H1 (cell line): ENCODE measurements at regions not wholly inside any gene's neighbourhood (a gene's known extent, or its start where the extent isn't known, plus 50 kb on each side); places are given as distances from the start of the nearest gene placed in this dataset.
"Not testable (repeated sequence)": the region's sequence is repeated elsewhere in the genome, so short reads cannot be mapped to it uniquely, and the experiment has no call there.

Experiments used
- CTCF ChIA-PET: fragments of 300-600 bp; sonication (Branson Sonifier 250); formaldehyde crosslinking; loops from one replicate; lab custom pipeline; 2021; ENCODE audit not compliant: partially characterized antibody; lab: Charles Lee
- POLR2A ChIA-PET: fragments of 300-600 bp; sonication (Branson Sonifier 250); formaldehyde crosslinking; loops from one replicate; lab custom pipeline; 2021; ENCODE audit warnings: inconsistent platforms; ENCODE audit not compliant: partially characterized antibody; lab: Charles Lee
- DNase-seq, 2 experiments: peaks; one replicate each; pipeline versions ENCODE4 v3.0.0 to v3.0.0-alpha.2; 2010 to 2022; ENCODE audit warnings: low spot score in 2 of 2, low read depth in 1 of 2, mixed read lengths in 1 of 2
- FAIRE-seq: peaks from 2 replicates; lab custom pipeline; 2011; peaks lifted over from hg19 to GRCh38; lab: Jason Lieb, UNC
- H2AFZ ChIP-seq: 2 replicates; pipeline ENCODE4 v1.8.1; 2012; ENCODE audit warnings: low read length, inconsistent platforms
- H2AK5ac ChIP-seq: 2 replicates; pipeline ENCODE4 v1.6.1; 2013; ENCODE audit warnings: low read depth, low read length
- H2BK120ac ChIP-seq: replicated peaks from 2 replicates; pipeline ENCODE3; 2013; ENCODE audit warnings: low read depth, low read length, inconsistent platforms
- H2BK12ac ChIP-seq: 2 replicates; pipeline ENCODE4 v1.6.1; 2013; ENCODE audit warnings: low read depth, low read length
- H2BK15ac ChIP-seq: 2 replicates; pipeline ENCODE4 v1.6.1; 2013; ENCODE audit warnings: low read length
- H2BK20ac ChIP-seq: 2 replicates; pipeline ENCODE4 v1.6.1; 2013; ENCODE audit warnings: low read length
- H2BK5ac ChIP-seq: 2 replicates; pipeline ENCODE4 v1.6.1; 2013; ENCODE audit warnings: low read depth, low read length
- H3K14ac ChIP-seq: 2 replicates; pipeline ENCODE4 v1.6.1; 2013; ENCODE audit warnings: inconsistent platforms; ENCODE audit not compliant: insufficient read length
- H3K18ac ChIP-seq: 2 replicates; pipeline ENCODE4 v1.6.1; 2013; ENCODE audit warnings: low read length; ENCODE audit errors: extremely low read depth
- H3K23ac ChIP-seq: 2 replicates; pipeline ENCODE4 v1.6.1; 2013; ENCODE audit warnings: inconsistent platforms; ENCODE audit not compliant: insufficient read length
- H3K23me2 ChIP-seq: 2 replicates; pipeline ENCODE4 v1.6.1; 2013; ENCODE audit warnings: low read depth, low read length
- H3K27ac ChIP-seq: 2 replicates; pipeline ENCODE4 v1.6.1; 2011; ENCODE audit warnings: low read depth, low read length, inconsistent platforms
- H3K27me3 ChIP-seq, 4 experiments: replicated peaks in 1 of 4; 1 replicate in 1 of 4; 2 replicates in 3 of 4; pipeline versions ENCODE4 v1.6.1 to v1.8.1; 2011 to 2013; ENCODE audit warnings: low read length in 3 of 4, mild to moderate bottlenecking in 3 of 4, inconsistent platforms in 2 of 4, mixed read lengths in 2 of 4, moderate library complexity in 1 of 4; ENCODE audit not compliant: control insufficient read depth in 3 of 4, insufficient read depth in 3 of 4; ENCODE audit errors: extremely low read depth in 1 of 4
- H3K36me3 ChIP-seq, 4 experiments: 2 replicates each; pipeline versions ENCODE4 v1.6.1 to v1.8.1; 2011 to 2013; ENCODE audit warnings: mild to moderate bottlenecking in 4 of 4, low read length in 3 of 4, moderate library complexity in 2 of 4, control low read depth in 1 of 4, inconsistent platforms in 1 of 4; ENCODE audit not compliant: insufficient read depth in 4 of 4, control insufficient read depth in 2 of 4
- H3K4ac ChIP-seq: replicated peaks from 2 replicates; pipeline ENCODE3; 2013; ENCODE audit warnings: low read length, low read depth, mixed read lengths, inconsistent platforms; ENCODE audit not compliant: insufficient read length
- H3K4me1 ChIP-seq, 4 experiments: replicated peaks in 1 of 4; 1 replicate in 1 of 4; 2 replicates in 3 of 4; pipeline versions ENCODE4 v1.6.1 to v1.8.1; 2011 to 2013; ENCODE audit warnings: low read length in 3 of 4, inconsistent platforms in 2 of 4, mixed read lengths in 1 of 4; ENCODE audit not compliant: insufficient read depth in 4 of 4, control insufficient read depth in 3 of 4
- H3K4me2 ChIP-seq, 2 experiments: 2 replicates each; pipeline versions ENCODE4 v1.6.1 to v1.8.1; 2011 to 2013; ENCODE audit warnings: low read depth in 2 of 2, low read length in 2 of 2, control low read depth in 1 of 2, inconsistent platforms in 1 of 2, mild to moderate bottlenecking in 1 of 2; ENCODE audit not compliant: insufficient read depth in 1 of 2
- H3K4me3 ChIP-seq, 4 experiments: fragments of 200-600, 300-600 bp in 1 of 4; sonication (generic), shearing (Covaris generic), sonication (Bioruptor Twin) in 1 of 4; 2 replicates each; pipeline versions ENCODE4 v1.5.1 to v1.8.1; 2011 to 2016; ENCODE audit warnings: low read length in 4 of 4, low read depth in 3 of 4, control low read depth in 2 of 4, inconsistent platforms in 2 of 4, mild to moderate bottlenecking in 2 of 4, mixed read lengths in 1 of 4, moderate library complexity in 1 of 4; ENCODE audit not compliant: insufficient read depth in 2 of 4; ENCODE audit errors: extremely low read depth in 1 of 4
- H3K56ac ChIP-seq: replicated peaks from 2 replicates; pipeline ENCODE3; 2013; ENCODE audit warnings: low read depth, mild to moderate bottlenecking, mixed read lengths, low read length, inconsistent platforms; ENCODE audit not compliant: insufficient read length
- H3K79me1 ChIP-seq: 2 replicates; pipeline ENCODE4 v1.6.1; 2013; ENCODE audit warnings: low read depth, low read length, control low read depth
- H3K79me2 ChIP-seq, 2 experiments: 2 replicates each; pipeline versions ENCODE4 v1.6.1 to v1.8.1; 2012 to 2013; ENCODE audit warnings: low read length in 2 of 2, mild to moderate bottlenecking in 2 of 2, inconsistent platforms in 1 of 2; ENCODE audit not compliant: insufficient read depth in 2 of 2, control insufficient read depth in 1 of 2
- H3K9ac ChIP-seq, 4 experiments: replicated peaks in 1 of 4; 1 replicate in 1 of 4; 2 replicates in 3 of 4; pipeline versions ENCODE4 v1.6.1 to v1.8.1; 2011 to 2013; ENCODE audit warnings: low read depth in 3 of 4, low read length in 3 of 4, control low read depth in 2 of 4, mild to moderate bottlenecking in 2 of 4, moderate library complexity in 2 of 4, inconsistent platforms in 1 of 4; ENCODE audit errors: extremely low read depth in 1 of 4
- H3K9me3 ChIP-seq, 2 experiments: 2 replicates each; pipeline versions ENCODE4 v1.6.1 to v1.8.1; 2012 to 2013; ENCODE audit warnings: mild to moderate bottlenecking in 2 of 2, moderate library complexity in 2 of 2, control low read depth in 1 of 2, inconsistent platforms in 1 of 2, low read depth in 1 of 2, low read length in 1 of 2, mixed read lengths in 1 of 2; ENCODE audit not compliant: insufficient read depth in 2 of 2
- H4K20me1 ChIP-seq, 2 experiments: replicated peaks in 1 of 2; 2 replicates each; pipeline versions ENCODE3 to v1.8.1; 2011 to 2013; ENCODE audit warnings: inconsistent platforms in 2 of 2, low read length in 2 of 2, mild to moderate bottlenecking in 1 of 2; ENCODE audit not compliant: insufficient read depth in 2 of 2, control insufficient read depth in 1 of 2
- H4K5ac ChIP-seq: 2 replicates; pipeline ENCODE4 v1.6.1; 2013; ENCODE audit warnings: low read length, low read depth, mixed read lengths, inconsistent platforms; ENCODE audit not compliant: insufficient read length
- H4K8ac ChIP-seq: 2 replicates; pipeline ENCODE4 v1.8.0; 2013; ENCODE audit warnings: mild to moderate bottlenecking, moderate library complexity, low read length, inconsistent platforms; ENCODE audit not compliant: insufficient read depth; ENCODE audit errors: extremely low read depth
- H4K91ac ChIP-seq: replicated peaks from 2 replicates; pipeline ENCODE3; 2013; ENCODE audit warnings: low read length, mixed read lengths, inconsistent platforms; ENCODE audit not compliant: insufficient read length
- CHD1 ChIP-seq: IDR thresholded peaks from 2 replicates; pipeline ENCODE4 v1.6.1; 2012; ENCODE audit warnings: low read depth, low read length, improper control_type of control experiment
- KDM5A ChIP-seq: fragments of 200-600 bp; IDR thresholded peaks from 2 replicates; pipeline ENCODE4 v1.7.1; 2012; ENCODE audit warnings: mild to moderate bottlenecking, low read length, inconsistent platforms, mixed read lengths
- PHF8 ChIP-seq: fragments of 200-600 bp; sonication (generic); conservative IDR thresholded peaks from 2 replicates; pipeline ENCODE4 v1.7.1; 2012; ENCODE audit warnings: low read depth, mild to moderate bottlenecking, inconsistent platforms, low read length, moderate library complexity
- POLR2A ChIP-seq, 2 experiments: IDR thresholded peaks; 1 replicate in 1 of 2; 2 replicates in 1 of 2; pipeline ENCODE4 v1.6.1; 2011; ENCODE audit warnings: low read depth in 2 of 2, low read length in 2 of 2, mild to moderate bottlenecking in 2 of 2; ENCODE audit errors: control extremely low read depth in 1 of 2
- SP4 ChIP-seq: IDR thresholded peaks from 2 replicates; pipeline ENCODE4 v1.6.1; 2012; ENCODE audit warnings: low read length, inconsistent platforms
- WGBS, 2 experiments: shearing (Covaris generic) in 1 of 2; methylation state at CpG; one replicate each; pipeline versions ENCODE4 v1.1.6 to v1.1.7; 2013 to 2015; ENCODE audit warnings: low lambda C conversion rate in 2 of 2, mixed read lengths in 2 of 2, inconsistent platforms in 1 of 2, low coverage in 1 of 2, missing lambda C conversion rate in 1 of 2; ENCODE audit not compliant: insufficient replicate concordance in 2 of 2, insufficient coverage in 1 of 2, insufficient read length in 1 of 2; ENCODE audit errors: extremely low coverage in 1 of 2, missing lambda C conversion rate in 1 of 2; 5-methylcytosine and 5-hydroxymethylcytosine counted together

GRCh38 chr7:3146571-3147226 is 103.0 kb upstream of the CARD11 start (continued):
- no peak for TF ChIP-seq POLR2A (IDR thresholded peaks at IDR 0.05; ENCODE audit: control extremely low read depth in 1 of 2, low read depth in 2 of 2, low read length in 2 of 2)
- no peak for TF ChIP-seq PHF8
- no peak for TF ChIP-seq CHD1
- TF ChIP-seq SP4 = no peak
- no peak for TF ChIP-seq KDM5A

GRCh38 chr7:3148471-3148870 is 104.8 kb upstream of the CARD11 start:
- H2BK12ac ChIP-seq, H2BK15ac ChIP-seq, H3K27ac ChIP-seq, H2BK120ac ChIP-seq, FAIRE-seq, H3K27me3 ChIP-seq, H3K18ac ChIP-seq, CTCF ChIA-PET, H3K4ac ChIP-seq, H2BK5ac ChIP-seq, H2AFZ ChIP-seq, H4K91ac ChIP-seq, H4K8ac ChIP-seq, H3K56ac ChIP-seq, H2AK5ac ChIP-seq, H3K9ac ChIP-seq, H3K4me2 ChIP-seq, H3K79me2 ChIP-seq, H4K20me1 ChIP-seq, POLR2A ChIA-PET, H3K79me1 ChIP-seq, H3K23ac ChIP-seq, H3K4me1 ChIP-seq, DNase-seq, H3K14ac ChIP-seq, H4K5ac ChIP-seq, H3K36me3 ChIP-seq, H3K9me3 ChIP-seq, H3K4me3 ChIP-seq, H3K23me2 ChIP-seq, H2BK20ac ChIP-seq: not testable (repeated sequence)
- 42% methylated on average over 4 of the region's 4 CpGs; no CpG with 5 or more reads in 1 of the 2 experiments for WGBS, 2 experiments
